ENCODE measurements at regions not wholly inside any gene's neighbourhood (a gene's known extent, or its start where the extent isn't known, plus 50 kb on each side); places are given as distances from the start of the nearest gene placed in this dataset.
"Not testable (repeated sequence)": the region's sequence is repeated elsewhere in the genome, so short reads cannot be mapped to it uniquely, and the experiment has no call there.

GRCh38 chr9:63450836-63451235 is 1834.2 kb downstream of the FOXD4L5 start:
- not testable (repeated sequence) for DNase-seq (ENCODE audit: low spot score)

DNA sequence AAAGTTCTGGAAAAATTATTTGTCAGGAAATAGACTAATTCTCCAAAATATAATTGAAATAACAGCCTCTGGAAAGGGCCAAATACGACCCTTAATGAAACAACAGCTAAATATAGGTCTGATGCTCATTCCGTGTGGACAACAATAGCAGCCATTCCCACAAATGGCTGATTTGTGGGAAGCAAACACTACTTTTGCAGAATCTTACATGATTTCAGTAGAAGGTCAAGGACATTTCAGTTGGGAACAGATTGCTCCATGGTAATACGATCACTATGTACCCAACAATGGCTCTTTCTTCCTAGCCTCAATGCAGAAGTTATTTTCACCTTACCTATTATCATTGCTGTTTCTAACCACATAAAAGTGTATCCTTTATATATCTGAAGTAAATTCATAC is 1859.9 kb downstream of the FOXD4L5 start:
- not testable (repeated sequence) for DNase-seq (ENCODE audit: low spot score)

GRCh38 chr9:63390897-63391296 is 1894.1 kb downstream of the FOXD4L5 start:
- not testable (repeated sequence) for DNase-seq (ENCODE audit: low spot score)

GRCh38 chr9:63385479-63385878 is 1899.5 kb downstream of the FOXD4L5 start:
- DNase-seq (ENCODE audit: low spot score) = not testable (repeated sequence)

DNA sequence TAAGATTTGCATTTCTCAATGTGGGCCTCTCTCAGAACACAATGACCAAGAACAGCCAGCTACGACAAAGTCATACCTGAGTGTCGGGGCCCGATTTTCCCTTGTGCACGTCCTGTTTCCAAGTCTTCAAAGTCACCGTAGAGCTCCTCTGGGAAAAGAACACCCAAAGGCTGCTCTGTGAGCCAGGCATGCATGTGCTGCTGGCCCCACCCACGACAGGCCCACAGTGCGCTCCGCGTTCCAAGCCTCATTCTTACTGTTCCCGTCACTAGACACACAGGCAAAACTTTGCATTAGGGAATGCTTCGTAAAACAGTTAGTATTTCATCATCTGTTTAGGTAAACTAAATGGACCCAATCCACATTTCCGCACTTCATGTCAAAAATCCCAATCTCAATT is 1905.1 kb downstream of the FOXD4L5 start:
- DNase-seq (ENCODE audit: low spot score) = not testable (repeated sequence)

DNA sequence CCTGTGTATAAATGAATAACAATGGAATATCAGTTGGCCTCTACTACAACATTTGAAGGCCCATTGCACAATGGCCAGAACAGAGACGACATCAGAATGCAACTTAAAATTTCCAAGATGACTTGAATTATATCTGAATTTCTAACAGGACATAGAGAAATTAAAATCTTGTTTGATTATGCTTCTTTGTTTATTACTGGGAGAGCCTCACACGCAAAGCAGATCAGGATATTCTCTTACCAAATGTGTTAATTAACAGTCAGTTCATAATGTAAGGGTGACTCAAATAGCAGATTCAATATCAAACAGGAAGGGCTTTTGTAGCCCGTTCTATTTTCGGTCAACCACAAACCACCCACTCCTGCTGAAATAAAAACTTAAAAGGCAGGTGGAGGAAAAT is 1930.8 kb downstream of the FOXD4L5 start:
- not testable (repeated sequence) for DNase-seq (ENCODE audit: low spot score)

DNA sequence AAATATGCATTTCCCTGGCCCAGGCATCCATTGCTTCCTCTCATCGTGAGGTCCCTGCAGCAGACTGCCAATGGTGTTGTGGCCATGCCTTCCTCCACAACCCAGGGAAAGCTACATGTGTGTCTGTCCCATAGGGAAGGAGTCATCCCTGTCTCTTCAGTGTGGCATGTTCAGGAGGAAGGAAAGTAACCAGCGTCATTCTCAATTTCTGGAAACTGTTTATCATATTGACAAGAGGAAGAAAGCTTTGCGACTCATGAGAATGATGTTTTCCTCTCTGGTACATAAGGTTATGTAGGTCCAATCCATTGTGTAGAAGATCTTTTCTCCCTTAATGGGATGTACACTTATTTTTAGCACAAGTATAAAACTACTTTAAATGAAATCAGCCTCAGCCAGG is 1937.7 kb downstream of the FOXD4L5 start:
- DNase-seq (ENCODE audit: low spot score) = not testable (repeated sequence)

DNA sequence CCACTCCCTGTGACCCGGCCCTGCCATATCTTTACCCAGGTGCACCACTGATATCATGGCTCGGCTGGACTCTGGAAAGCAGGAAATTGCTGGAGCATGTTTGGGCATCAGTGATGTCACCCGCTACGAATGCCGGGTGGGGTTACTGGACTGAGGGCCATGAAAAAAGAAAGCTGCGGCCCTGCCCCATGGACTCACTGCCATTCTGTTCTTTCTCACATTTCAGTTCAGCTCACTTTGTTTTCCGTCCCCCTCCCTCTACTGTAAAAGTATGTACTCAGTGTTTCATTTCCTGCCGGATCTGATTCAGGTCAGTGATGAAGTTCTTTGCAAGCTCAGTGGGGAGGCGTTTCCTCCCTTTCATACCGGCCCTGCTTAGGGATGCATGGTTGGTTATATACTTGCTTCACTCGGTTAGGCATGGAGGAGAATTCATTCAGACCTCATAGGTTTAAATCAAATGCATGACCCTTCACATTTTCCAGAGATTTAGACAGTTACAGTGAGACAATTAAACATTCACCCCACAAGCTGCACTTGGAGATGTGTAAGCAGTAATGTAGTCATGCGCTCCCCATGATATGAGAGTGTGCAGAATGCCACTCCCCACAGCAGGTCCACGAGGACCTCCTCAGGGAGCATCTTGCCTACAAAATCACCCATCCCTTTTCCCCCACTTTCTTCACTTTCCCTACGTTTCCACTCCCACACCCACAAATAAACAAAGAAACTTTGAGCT is 1938.5 kb downstream of the FOXD4L5 start:
- not testable (repeated sequence) for DNase-seq (ENCODE audit: low spot score)

DNA sequence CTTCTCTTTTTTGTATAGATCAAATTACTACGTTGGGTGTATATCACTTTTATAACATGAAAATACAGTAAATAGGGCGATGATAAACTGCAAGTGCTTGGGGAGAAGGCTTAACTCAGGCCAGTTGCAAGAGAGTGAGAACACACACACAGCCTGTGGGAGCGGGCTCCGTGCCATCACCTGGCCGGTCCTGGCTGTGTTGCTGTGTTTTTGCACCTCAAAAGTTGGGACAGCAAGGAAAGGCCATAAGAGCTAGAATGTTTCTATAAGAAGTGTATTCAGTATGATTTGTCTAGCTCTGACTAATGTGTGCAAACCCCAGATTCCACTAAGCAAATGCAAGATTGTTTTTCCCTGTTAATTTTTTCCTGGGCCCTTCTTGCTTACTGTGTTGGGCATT is 1940.6 kb downstream of the FOXD4L5 start:
- DNase-seq (ENCODE audit: low spot score) = not testable (repeated sequence)

DNA sequence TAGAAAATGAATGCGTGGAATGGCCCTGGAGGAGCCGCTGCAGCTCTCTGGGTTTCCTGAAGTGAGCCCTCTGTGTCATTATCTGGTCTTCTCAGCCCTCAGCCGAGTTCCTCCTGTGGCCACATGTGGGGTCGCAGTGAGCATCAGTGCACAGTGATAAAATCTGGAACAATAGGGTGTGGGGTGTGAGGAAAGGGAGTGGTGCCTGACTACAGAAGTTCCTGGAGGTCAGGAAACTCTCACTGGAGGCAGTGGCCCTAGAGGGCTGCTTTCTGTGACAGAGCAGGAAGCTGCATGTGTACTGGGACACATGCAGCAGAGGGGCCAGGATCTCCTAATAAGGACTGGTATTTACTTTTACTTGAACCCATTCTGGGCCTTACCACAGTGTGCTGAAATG is 1942.5 kb downstream of the FOXD4L5 start:
- not testable (repeated sequence) for DNase-seq (ENCODE audit: low spot score)

DNA sequence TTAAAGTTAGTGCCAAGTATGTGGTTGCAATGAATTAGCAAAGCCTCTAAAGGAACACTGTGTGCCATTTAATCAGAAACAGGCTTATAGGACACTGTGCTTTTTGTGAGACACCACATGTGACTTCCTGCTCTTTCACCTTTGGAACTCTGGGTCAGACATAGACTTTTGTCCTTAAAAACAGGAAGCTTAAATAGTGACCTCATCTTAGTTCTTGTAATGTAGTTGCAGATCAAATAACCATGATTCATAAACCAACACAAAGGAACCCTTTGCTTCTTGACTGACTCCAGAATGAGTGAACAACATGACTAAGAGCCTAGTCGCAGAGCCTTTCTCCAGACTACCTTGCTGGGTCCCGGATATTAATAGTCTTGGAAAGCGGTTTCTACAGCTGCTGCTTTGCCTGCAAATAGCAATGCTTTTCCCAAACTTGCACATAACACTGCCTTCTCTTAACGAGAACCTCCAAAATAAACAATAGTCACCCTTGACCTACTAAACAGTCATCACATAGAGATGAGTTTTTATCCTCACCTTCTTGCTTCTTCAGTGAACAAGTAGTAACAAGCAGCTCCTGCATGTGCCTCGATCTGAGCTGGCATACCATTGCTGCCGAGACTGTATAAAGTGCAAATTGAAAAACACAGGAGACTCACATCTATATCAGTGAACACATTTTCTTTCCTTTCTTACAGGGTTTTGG is 1947.0 kb downstream of the FOXD4L5 start:
- not testable (repeated sequence) for DNase-seq (ENCODE audit: low spot score)

- DNase-seq (ENCODE audit: low spot score) = not testable (repeated sequence)
These were observed 1949.7 kb downstream of the FOXD4L5 start for GRCh38 chr9:63335286-63335685.

DNA sequence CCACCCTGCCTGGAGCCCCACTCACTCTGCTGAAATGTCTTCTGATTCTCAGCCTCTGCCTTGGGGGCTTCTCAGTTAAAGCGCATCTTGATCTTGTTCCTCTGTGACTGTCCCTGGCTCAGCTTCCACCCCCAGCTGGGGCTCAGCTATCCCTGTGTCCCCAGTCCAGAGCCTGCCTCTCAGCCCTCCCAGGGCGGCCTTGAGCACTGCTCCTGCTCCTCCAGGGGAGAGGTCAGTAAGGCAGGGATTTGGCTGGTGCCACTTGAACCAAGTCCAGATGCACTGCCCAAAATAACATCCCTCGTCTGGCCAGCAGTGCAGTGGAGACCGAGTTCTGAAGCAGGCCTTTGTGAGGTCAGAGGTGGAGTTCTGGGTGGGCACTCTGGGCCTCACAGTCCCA is 1950.8 kb downstream of the FOXD4L5 start:
- DNase-seq (ENCODE audit: low spot score) = not testable (repeated sequence)

GRCh38 chr9:63333083-63333482 is 1951.9 kb downstream of the FOXD4L5 start:
- not testable (repeated sequence) for DNase-seq (ENCODE audit: low spot score)

- not testable (repeated sequence) for DNase-seq (ENCODE audit: low spot score)
These were observed 1956.7 kb downstream of the FOXD4L5 start for GRCh38 chr9:63328313-63328712.

- DNase-seq (ENCODE audit: low spot score) = not testable (repeated sequence)
These were observed 1957.8 kb downstream of the FOXD4L5 start for GRCh38 chr9:63327211-63327610.

DNA sequence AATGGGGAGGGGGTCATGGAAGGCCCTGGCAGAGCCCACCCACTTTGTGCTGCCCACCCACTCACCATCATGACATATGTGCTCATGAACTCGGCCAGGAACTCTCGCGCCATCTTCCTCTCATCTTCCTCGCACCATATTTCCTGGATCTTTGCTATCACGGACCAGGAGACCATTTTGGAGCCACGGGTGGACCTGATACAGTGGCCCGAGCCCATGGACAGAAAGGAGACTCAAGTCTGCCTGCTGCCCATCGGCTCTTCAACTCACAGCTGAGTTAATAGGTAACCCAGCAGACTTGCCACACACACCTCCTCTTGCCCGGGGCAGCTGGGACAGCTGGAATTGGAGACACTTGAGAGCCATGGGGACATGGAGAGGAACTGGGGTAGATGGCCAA is 1958.3 kb downstream of the FOXD4L5 start:
- not testable (repeated sequence) for DNase-seq (ENCODE audit: low spot score)

GRCh38 chr9:63325696-63326095 is 1959.3 kb downstream of the FOXD4L5 start:
- DNase-seq (ENCODE audit: low spot score) = not testable (repeated sequence)

DNA sequence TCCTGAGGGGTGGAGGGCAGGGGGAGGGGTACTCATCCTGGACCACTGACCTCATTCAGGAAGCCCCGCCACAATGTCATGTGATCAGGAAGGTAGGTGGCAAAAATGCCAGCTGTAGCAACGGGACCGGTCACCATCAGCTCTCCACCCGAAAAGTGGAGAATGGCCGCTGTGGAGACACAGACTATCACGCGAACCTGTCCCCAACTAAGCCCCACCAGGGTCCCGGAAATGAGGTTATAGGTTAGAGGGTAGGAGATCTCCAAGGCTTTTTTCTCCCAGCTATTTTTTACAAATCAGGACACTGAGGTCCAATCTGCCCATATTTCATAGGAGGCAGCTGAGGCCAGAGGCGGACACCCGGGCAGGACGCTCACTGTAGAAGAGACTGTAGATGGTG is 1966.9 kb downstream of the FOXD4L5 start:
- not testable (repeated sequence) for DNase-seq (ENCODE audit: low spot score)

GRCh38 chr9:63315387-63315786 is 1969.6 kb downstream of the FOXD4L5 start:
- DNase-seq (ENCODE audit: low spot score) = not testable (repeated sequence)

DNA sequence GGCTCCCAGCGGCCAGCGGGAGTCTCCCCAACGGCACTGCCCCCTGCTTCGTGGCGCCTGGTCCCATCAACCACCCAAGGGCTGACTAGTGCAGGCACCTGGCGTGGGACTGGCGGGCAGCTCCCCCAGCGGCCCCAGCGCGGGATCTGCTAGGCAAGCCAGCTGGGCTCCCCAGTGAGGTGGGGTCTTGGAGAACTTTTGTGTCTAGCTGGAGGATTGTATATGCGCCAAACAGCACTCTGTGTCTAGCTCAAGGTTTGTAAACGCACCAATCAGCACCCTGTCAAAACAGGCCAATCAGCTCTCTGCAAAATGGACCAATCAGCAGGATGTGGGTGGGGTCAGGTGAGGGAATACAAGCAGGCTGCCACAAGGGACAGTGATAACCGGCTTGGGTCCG is 1988.2 kb downstream of the FOXD4L5 start:
- not testable (repeated sequence) for DNase-seq (ENCODE audit: low spot score)

GRCh38 chr9:63296366-63296765 is 1988.6 kb downstream of the FOXD4L5 start:
- DNase-seq (ENCODE audit: low spot score) = not testable (repeated sequence)

DNA sequence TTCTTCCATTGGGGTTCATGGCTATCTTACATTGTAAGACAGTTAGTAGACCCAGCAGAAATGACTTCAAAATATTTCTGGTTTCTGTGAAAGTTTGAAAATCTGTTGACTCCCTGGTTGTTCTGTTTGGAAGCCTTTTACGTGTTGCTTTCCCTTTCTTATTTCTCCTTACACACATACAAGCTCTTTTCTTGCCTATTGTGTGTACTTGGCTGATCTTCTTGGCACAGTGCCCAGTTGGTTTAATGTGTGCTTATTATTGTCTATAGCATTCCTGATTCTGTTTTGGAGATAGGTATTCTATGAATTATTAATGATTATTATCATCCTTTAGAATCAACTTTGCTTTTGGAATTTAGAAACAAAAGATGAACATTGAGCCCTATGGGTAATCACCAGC is 1995.0 kb downstream of the FOXD4L5 start:
- peak; percentile 5 for DNase-seq (ENCODE audit: low spot score)
